Breast epithelium (tissue), 4 donors: ENCODE measurements at regions not wholly inside any gene's neighbourhood (a gene's known extent, or its start where the extent isn't known, plus 50 kb on each side); places are given as distances from the start of the nearest gene placed in this dataset.

Experiments
- DNase-seq, 2 donors: peaks; one replicate each; pipeline ENCODE4 v3.0.0-alpha.2; 2019; ENCODE audit warnings: low spot score in 2 of 2
- H3K27ac ChIP-seq, 2 donors: fragments of 200-600 bp; sonication (generic) in 1 of 2; one replicate each; pipeline ENCODE4 v1.5.1; 2016 to 2019; ENCODE audit warnings: mild to moderate bottlenecking in 1 of 2
- H3K27me3 ChIP-seq, 2 donors: fragments of 200-600 bp; sonication (generic) in 1 of 2; one replicate each; pipeline versions ENCODE4 v1.5.1 to v1.6.0; 2017 to 2019; ENCODE audit warnings: control low read depth in 1 of 2, mild to moderate bottlenecking in 1 of 2
- H3K36me3 ChIP-seq: fragments of 200-600 bp; one replicate; pipeline ENCODE4 v1.5.1; 2019
- H3K4me1 ChIP-seq, 2 donors: fragments of 200-600 bp; sonication (generic); one replicate each; pipeline ENCODE4 v1.5.1; 2016 to 2019; ENCODE audit warnings: control low read depth in 1 of 2
- H3K4me3 ChIP-seq, 3 donors: fragments of 200-600 bp; sonication (generic); 1 replicate in 2 of 3; 2 replicates in 1 of 3; pipeline ENCODE4 v1.5.1; 2016 to 2019; ENCODE audit warnings: mild to moderate bottlenecking in 3 of 3, moderate library complexity in 2 of 3
- H3K9me3 ChIP-seq, 2 donors: fragments of 200-600 bp; sonication (generic) in 1 of 2; one replicate each; pipeline ENCODE4 v1.5.1; 2016 to 2019; ENCODE audit warnings: control low read depth in 1 of 2
- POLR2A ChIP-seq: fragments of 450-650 bp; IDR thresholded peaks from one replicate; pipeline ENCODE4 v1.6.1; 2016; ENCODE audit warnings: antibody characterized with exemption, mild to moderate bottlenecking, moderate library complexity
- POLR2AphosphoS5 ChIP-seq, 3 donors: sonication (generic); formaldehyde crosslinking; IDR thresholded peaks; one replicate each; pipeline ENCODE4 v1.6.1; 2017; ENCODE audit warnings: antibody characterized with exemption in 3 of 3
- intact Hi-C: fragments of 100-400 bp; cut with DNase I; formaldehyde crosslinking; loops from one replicate; pipeline ENCODE4 v1.15.1; 2023; ENCODE audit warnings: low total_unique reads
- TF ChIP-seq, protein P1 (sequence below), 3 donors: fragments of 450-650 bp; IDR thresholded peaks; one replicate each; pipeline ENCODE4 v1.5.1; 2016 to 2017; ENCODE audit warnings: antibody characterized with exemption in 3 of 3, mild to moderate bottlenecking in 3 of 3, moderate library complexity in 3 of 3

- Histone ChIP-seq H3K36me3 (no peaks in the 10 kb centered on the region), H3K27ac (no peak overlapping the region), H3K4me3 (no peak overlapping the region), H3K27me3 (no peaks in the 10 kb centered on the region), H3K4me1 (no peaks in the 10 kb centered on the region), H3K9me3 (peaks cover 0 to 4% of the 10 kb centered on the region in 2 donors)
- DNase-seq, result no peak
- TF ChIP-seq, protein P1, sequence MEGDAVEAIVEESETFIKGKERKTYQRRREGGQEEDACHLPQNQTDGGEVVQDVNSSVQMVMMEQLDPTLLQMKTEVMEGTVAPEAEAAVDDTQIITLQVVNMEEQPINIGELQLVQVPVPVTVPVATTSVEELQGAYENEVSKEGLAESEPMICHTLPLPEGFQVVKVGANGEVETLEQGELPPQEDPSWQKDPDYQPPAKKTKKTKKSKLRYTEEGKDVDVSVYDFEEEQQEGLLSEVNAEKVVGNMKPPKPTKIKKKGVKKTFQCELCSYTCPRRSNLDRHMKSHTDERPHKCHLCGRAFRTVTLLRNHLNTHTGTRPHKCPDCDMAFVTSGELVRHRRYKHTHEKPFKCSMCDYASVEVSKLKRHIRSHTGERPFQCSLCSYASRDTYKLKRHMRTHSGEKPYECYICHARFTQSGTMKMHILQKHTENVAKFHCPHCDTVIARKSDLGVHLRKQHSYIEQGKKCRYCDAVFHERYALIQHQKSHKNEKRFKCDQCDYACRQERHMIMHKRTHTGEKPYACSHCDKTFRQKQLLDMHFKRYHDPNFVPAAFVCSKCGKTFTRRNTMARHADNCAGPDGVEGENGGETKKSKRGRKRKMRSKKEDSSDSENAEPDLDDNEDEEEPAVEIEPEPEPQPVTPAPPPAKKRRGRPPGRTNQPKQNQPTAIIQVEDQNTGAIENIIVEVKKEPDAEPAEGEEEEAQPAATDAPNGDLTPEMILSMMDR (IDR thresholded peaks at IDR 0.05), result no peak
- TF ChIP-seq POLR2AphosphoS5 (IDR thresholded peaks at IDR 0.05) (no peak), POLR2A (no peak)
- intact Hi-C loops, result no loop called here
Measured at GRCh38 chr2:225272173-225272572, 127.3 kb upstream of the NYAP2 start.

GRCh38 chr2:225270861-225271260 is 128.6 kb upstream of the NYAP2 start:
- Histone ChIP-seq H3K4me1 (no peaks in the 10 kb centered on the region), H3K4me3 (no peak overlapping the region), H3K9me3 (no peaks in the 10 kb centered on the region), H3K36me3 (no peaks in the 10 kb centered on the region), H3K27me3 (no peaks in the 10 kb centered on the region), H3K27ac (no peak overlapping the region)
- no peak for DNase-seq
- TF ChIP-seq POLR2A (no peak), POLR2AphosphoS5 (IDR thresholded peaks at IDR 0.05) (no peak)
- TF ChIP-seq, protein P1 (IDR thresholded peaks at IDR 0.05), result no peak
- intact Hi-C loops, result no loop called here

DNA sequence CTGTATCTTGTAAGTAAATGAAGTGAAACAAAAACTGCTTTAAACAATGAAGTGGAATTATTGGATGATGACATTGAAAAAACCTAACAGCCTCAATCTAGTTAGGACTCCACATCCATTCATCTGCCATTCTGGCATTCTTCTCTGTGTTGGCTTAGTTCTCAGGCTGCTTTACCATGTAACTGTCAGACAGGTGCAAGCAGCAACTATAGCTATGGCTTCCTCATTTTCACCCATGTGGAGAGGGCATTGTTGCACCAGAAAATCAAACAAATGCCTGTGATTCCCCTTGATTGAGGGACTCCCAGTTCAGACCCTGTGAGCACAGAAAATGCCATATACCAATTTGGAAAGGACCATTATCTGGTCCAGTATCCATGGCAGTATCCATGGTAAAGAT is 129.5 kb upstream of the NYAP2 start:
- TF ChIP-seq, protein P1 (IDR thresholded peaks at IDR 0.05), result no peak
- no peak for TF ChIP-seq POLR2AphosphoS5 (IDR thresholded peaks at IDR 0.05)
- TF ChIP-seq POLR2A, result no peak
- Histone ChIP-seq H3K4me1 (no peaks in the 10 kb centered on the region), H3K9me3 (no peaks in the 10 kb centered on the region), H3K27ac (no peak overlapping the region), H3K36me3 (no peaks in the 10 kb centered on the region), H3K4me3 (no peak overlapping the region), H3K27me3 (no peaks in the 10 kb centered on the region)
- DNase-seq, result no peak
- intact Hi-C loops, result no loop called here

- no peaks in the 10 kb centered on the region for H3K4me1 ChIP-seq
- no peak for TF ChIP-seq POLR2A
- TF ChIP-seq, protein P1 (IDR thresholded peaks at IDR 0.05), result no peak
Measured at GRCh38 chr2:225254363-225254762, 145.1 kb upstream of the NYAP2 start.

DNA sequence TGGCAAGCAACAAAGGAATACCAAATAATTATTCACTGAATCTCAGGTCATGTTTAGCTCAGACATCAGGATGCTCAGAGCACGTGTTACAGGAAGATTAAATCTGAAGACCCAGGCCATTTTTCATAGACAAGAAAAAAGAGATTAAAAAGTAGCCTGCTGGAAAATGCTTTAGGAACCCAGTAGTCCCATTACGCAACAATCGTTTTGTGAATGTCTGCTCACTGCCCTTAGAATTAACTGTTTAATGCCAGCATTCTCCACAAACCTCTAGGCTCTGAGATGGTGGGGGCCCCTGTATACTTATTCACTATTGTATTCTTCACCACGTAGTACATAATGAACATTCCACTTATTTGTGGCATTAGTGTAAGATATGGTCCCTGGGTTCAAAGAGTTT is 154.6 kb upstream of the NYAP2 start:
- TF ChIP-seq POLR2A (no peak), POLR2AphosphoS5 (IDR thresholded peaks at IDR 0.05) (no peak)
- TF ChIP-seq, protein P1 (IDR thresholded peaks at IDR 0.05), result no peak

More at GRCh38 chr2:225254363-225254762, 145.1 kb upstream of the NYAP2 start:
- no peaks in the 10 kb centered on the region for H3K9me3 ChIP-seq
- no peaks in the 10 kb centered on the region for H3K27me3 ChIP-seq
- H3K4me3 ChIP-seq, result no peak overlapping the region
- no peak for DNase-seq
- intact Hi-C loops, result no loop called here
- H3K27ac ChIP-seq, result no peak overlapping the region
- H3K36me3 ChIP-seq, result no peaks in the 10 kb centered on the region

More for the DNA sequence above, 154.6 kb upstream of the NYAP2 start:
- DNase-seq, result no peak
- no peaks in the 10 kb centered on the region for H3K36me3 ChIP-seq
- H3K27ac ChIP-seq, result no peak overlapping the region
- H3K27me3 ChIP-seq, result no peaks in the 10 kb centered on the region
- H3K4me1 ChIP-seq, result no peaks in the 10 kb centered on the region
- no peak overlapping the region for H3K4me3 ChIP-seq
- no peaks in the 10 kb centered on the region for H3K9me3 ChIP-seq
- intact Hi-C loops, result loop anchor here (5.0 kb wide), 1 partner anchor 323 kb away; no protein-coding TSS in a partner anchor
